ENCODE measurements at regions not wholly inside any gene's neighbourhood (a gene's known extent, or its start where the extent isn't known, plus 50 kb on each side); places are given as distances from the start of the nearest gene placed in this dataset.

GRCh38 chr5:73373814-73374510 lies 74.6 kb downstream of the FOXD1 start:
- no peak for DNase-seq

GRCh38 chr5:73370640-73371583 lies 77.7 kb downstream of the FOXD1 start:
- no peak for DNase-seq

- DNase-seq: no peak
Measured at GRCh38 chr5:73370095-73370494, 78.5 kb downstream of the FOXD1 start.

DNA sequence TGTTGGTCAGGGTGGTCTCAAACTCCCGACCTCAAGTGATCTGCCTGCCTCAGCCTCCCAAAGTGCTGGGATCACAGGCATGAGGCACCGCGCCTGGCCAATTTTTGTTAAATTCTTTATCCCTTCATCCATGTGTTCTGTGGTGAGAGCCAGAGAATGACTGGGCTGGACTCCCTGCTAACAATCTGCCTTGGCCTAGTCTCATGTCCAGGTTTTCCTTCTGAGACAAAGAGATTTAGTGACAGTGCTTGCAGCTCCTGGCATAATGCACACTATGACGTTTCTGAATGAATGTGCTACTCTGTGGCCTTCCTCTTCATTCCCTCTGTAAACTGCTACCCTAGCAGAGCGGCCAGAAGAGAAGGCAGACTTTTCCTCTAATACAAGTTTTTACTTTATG lies 79.3 kb downstream of the FOXD1 start:
- no peak for DNase-seq

GRCh38 chr5:73367650-73368049 lies 80.9 kb downstream of the FOXD1 start:
- no peak for DNase-seq

GRCh38 chr5:73365990-73366667 lies 82.4 kb downstream of the FOXD1 start:
- no peak for DNase-seq

DNA sequence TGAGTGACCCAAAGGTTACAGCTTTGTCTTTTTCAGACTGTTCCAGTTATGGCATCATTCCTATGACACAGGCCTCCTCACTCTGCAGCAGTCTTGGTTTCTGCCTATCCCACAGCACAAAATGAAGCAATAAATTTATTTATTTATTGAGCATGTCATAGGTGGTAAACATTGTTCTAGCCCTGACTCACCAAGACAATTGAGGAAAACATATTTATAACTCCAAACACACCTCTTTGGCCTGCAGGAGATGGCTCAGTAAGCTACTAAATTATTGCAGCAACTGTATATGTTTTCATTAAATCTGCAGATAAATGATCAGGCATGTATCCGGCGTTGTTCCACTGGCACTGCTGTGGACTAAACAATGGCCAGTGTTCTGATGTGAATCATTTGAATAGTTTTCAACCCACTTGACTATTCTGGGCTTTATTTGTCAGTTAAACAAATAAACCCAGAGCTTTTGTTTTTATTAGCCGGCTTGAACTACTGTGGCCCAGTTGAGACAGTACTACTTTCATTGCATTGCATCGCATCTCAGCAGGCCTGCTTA lies 83.2 kb downstream of the FOXD1 start:
- DNase-seq: no peak

DNA sequence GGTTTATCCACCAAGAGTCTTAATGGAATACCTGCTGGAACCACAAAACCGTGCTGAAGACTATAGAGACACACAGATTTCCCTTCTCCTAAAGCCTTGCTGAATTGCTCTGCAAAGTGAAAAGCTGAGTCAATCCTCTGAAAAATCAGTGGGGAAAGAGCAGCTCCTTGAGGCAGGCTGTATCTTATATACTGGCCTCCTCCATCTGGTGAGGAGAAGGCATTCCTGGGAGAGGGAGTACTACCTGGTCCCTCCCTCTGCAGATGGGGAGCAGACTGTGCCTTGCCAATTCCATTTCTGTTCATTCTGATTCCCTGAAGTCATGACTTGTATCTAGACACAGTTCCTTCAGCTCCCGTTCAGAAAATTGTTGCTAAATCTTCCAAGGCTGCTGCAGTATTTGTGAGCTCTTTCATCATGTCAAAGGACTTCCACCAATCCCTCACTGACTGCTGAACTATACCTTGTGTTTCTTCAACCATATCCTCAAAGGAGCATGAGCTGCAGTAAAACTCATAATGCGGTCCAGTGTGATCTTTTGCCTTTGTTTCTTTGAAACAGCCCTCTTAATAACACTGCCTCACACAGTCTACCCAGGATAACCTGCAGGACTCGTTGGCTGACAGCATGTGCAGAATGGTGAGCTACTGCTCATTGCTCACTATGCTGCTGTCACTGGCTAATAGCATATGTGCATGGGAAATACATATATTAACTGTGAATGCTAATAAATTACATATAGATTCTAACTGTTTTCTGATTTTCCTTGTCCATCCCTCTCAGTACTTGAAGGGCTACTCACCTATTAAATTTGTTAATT lies 84.5 kb downstream of the FOXD1 start:
- DNase-seq: no peak

DNA sequence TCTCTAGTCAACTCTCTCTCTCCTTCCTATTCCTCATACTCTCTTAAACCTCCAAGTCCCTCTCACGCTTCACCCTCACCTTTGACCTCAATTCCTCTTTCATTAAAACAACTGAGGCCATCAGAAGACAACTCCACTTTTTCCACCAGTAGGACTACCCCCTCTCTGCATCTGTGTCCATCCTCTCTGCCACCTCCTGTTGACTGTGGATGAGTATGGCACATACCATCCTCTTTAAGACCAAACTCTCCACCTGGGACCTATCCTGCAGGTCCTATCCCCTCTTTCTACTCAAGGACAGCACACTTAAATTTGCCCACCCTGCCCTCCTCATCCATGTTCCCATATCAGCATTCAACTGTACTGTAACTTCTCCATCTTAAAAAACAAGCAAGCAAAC lies 89.2 kb downstream of the FOXD1 start:
- DNase-seq: no peak

DNA sequence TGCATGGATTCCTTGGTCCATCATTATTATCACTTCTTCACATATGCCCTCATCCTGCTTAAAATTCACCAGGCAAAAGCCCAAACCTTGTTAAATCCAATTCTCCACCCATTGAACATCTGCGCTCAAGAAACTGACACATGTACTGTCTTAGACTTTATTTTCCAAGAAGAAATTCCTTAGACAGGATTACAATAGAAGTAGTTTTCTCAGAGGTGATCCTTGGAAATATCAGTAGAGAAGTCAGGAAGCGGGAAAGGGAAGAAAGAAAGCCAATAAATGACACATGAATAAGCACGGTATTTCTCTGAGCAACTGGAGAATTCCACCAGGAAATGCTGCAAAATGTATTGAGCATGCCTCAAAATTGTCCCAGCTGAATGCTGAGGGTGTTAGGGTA lies 90.2 kb downstream of the FOXD1 start:
- DNase-seq: no peak

- no peak for DNase-seq
Measured at GRCh38 chr5:73357576-73357975, 91.0 kb downstream of the FOXD1 start.

DNA sequence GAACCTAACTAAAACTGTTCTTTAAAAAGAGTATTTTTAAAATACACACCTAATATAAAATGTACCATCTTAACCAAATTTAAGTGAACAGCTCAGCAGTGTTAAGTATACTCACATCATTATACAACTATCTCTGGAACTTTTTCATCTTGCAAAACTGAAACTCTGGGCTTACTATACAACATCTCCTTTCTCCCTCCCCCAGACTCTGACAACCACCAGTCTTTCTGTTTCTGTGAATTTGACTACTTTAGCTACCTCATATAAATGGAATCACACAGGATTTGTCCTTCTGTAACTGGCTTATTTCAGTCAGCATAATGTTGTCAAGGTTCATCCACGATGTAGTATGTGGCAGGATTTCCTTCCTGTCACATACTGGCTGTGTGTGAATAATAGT lies 93.5 kb downstream of the FOXD1 start:
- no peak for DNase-seq

DNA sequence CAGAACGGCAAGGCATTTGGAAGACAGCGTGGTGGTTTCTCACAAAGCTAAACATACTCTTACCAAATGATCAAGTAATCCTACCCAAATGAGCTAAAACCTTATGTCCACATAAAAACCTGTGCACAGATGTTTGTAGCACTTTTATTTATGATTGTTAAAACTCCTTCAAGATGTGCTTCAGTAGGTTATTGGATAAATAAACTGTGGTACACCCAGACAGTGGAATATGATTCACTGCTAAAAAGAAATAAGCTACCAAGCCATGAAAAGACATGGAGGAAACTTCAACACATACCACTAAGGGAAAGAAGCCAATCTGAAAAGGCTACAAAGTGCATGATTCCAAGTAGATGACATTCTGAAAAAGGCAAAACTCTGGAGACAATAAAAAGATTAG lies 94.2 kb downstream of the FOXD1 start:
- DNase-seq: no peak

- no peak for DNase-seq
Measured at GRCh38 chr5:73352649-73353230, 95.8 kb downstream of the FOXD1 start.

DNA sequence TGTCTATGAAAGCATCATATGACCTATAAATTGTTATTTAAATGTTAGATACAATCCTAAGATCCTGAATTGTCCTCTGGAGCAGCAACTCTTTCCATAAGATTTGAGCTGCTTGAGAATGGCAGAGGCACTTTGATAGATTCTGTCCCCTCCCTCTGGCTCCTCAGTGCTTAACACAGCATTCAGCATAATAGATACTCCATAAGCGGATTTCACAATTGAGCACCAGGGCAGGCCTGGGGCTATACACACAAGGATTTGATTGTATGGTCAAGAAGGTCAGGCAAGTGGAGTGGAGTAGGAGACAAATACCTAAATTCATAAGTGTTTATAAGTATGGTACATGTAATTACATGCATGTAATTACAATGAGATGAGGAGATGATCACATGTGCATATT lies 96.3 kb downstream of the FOXD1 start:
- DNase-seq: no peak

DNA sequence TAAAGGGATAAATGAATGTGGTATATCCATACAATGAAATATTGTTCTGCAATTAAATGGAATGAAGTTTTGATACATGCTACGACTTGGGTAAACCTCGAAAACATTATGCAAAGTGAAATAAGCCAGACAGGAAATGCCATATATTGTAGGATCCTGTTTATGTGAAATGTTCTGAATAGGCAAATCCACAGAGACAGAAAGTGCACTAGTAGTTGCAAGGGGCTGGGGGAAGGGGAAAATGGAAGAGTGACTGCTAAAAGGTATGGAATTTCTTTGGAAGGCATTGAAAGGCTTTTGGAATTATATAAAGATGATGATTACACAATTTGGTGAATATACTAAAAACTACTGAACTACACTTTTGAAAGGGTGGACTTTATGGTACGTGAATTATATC lies 97.0 kb downstream of the FOXD1 start:
- DNase-seq: no peak

GRCh38 chr5:73346878-73347408 lies 101.6 kb downstream of the FOXD1 start:
- DNase-seq: no peak

DNA sequence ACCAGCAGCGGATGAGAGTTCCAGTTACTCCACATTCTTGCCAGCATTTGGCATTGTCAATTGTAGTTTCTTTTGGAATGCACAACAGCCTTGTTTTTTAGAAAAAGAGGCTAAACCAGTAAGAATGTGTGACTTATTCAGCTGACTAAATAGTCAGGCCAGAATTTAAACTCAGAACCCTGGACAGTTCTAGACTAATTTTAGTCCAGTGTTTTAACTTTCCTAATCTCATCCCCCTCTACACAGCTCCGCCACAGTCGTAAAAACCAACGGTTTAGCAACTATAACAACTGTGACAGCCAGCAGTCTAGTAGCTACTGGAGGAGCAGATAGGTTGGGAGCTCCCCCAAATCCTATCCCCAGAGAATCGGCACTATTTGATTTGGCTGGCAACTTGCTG lies 103.7 kb downstream of the FOXD1 start:
- DNase-seq: no peak

DNA sequence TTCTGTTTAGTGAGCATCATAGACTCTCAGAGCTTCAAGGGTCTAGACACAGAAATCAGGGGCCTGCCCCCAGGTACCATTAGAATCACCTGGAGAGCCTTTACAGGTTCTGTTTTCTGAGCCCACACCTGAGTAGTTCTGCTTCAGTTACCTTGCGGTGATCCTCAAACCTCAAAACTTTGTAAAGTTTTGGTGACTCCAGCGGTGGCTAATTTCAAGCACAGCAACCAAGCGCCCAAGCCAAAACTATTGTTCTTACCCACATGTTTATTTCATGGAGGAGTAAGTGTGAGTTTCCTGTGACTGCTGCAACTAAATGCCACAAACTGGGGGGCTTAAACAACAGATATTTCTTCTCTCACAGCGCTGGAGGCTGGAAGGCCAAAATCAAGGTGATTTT lies 108.9 kb downstream of the FOXD1 start:
- no peak for DNase-seq

GRCh38 chr5:73339051-73339575 lies 109.5 kb downstream of the FOXD1 start:
- no peak for DNase-seq

DNA sequence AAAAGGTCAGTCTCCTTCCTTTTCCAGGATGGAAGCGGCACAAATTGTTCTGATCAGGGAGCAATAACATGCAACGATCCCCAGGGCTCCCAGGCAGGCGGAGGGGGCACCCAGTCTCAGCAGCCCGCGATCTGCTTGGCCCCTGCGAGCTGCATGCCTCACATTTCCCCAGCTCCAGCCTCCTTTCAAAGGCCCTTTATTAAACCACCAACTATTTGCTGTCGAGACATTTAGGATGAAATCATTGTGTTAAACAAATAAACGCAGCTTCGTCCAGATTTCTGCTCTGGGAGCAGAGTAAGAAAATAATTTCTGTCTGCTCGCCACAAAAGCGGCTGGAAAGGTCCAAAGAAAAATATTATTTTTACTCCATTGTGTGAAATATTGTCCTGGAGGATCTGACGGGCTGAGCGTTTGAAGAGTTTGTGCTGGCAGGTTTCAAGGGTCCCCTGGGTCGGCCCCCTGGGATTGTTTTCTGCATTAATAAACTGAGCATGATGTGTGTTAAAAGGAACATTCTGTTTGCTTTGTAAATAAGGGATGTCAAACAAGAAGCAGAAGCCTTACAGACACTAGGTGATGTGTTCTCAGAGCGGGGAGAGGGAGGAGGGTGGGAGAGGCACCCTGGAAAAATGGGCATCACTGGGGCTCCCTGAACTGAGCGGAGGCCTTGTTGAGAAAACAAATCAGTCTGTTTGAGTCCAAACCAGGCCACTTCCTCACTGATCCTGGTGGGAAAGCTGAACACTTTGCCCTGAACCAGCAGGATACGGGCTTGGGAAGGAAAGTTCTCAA lies 110.1 kb downstream of the FOXD1 start:
- no peak for DNase-seq
